ENCODE measurements at regions not wholly inside any gene's neighbourhood (a gene's known extent, or its start where the extent isn't known, plus 50 kb on each side); places are given as distances from the start of the nearest gene placed in this dataset.

DNA sequence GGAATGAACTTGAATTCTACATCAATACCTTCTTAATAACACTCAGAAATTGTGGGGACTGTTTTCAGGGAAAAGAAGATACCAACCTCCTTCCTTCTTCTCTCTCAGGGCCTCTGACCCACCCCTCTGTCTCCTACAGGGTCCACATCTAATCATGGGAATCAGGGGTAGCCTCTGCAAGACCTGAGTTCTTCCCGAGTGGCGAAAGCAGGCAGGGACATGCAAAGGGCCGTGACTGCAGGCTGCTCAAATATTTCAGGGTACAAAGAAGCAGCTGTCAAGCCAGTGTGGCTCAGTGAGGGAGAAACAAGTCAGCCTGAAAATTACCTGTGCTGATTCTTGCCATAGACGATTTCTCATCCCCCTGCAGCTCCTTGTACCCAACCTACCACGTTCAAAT is 123.1 kb upstream of the PARP11 start:
- no peaks in the 10 kb centered on the region for H4K20me1 ChIP-seq (ENCODE audit: control insufficient read depth, insufficient read depth)
- no peak overlapping the region for H2AFZ ChIP-seq (ENCODE audit: control insufficient read depth, low read depth, low read length)
- no peaks in the 10 kb centered on the region for H3K79me2 ChIP-seq (ENCODE audit: control insufficient read depth, insufficient read depth, low read length)
- no peaks in the 10 kb centered on the region for H3K36me3 ChIP-seq (ENCODE audit: control insufficient read depth in 2 of 2, insufficient read depth in 2 of 2, low read length in 1 of 2)
- no TSS peak for BruUV-seq (replicated peaks)
- no peak overlapping the region for H3K27ac ChIP-seq (ENCODE audit: control insufficient read depth, insufficient read depth)
- ATAC-seq: no peak
- ChIA-PET SMC1A (ENCODE audit: uncharacterized antibody, unreplicated experiment) (interaction anchor here (1.0 to 11.2 kb wide), 5 partner anchors 9 to 293 kb away, joined by 3 to 91 read pairs (median 4); no protein-coding TSS in a partner anchor), CTCF (interaction anchor here (0.9 to 9.7 kb wide), 8 partner anchors 10 to 295 kb away, joined by 3 to 61 read pairs (median 4); no protein-coding TSS in a partner anchor), POLR2A (no interaction called here), RAD21 (ENCODE audit: unreplicated experiment) (interaction anchor here (1.1 to 5.8 kb wide), 2 partner anchors 110 to 280 kb away, joined by 4 to 31 read pairs; no protein-coding TSS in a partner anchor)
- no peaks in the 10 kb centered on the region; a peak in 1 of 4 replicates for H3K27me3 ChIP-seq (replicated peaks in 1 of 2; ENCODE audit: control insufficient read depth in 2 of 2, insufficient read depth in 2 of 2, low read length in 1 of 2)
- no peak overlapping the region for H3K4me2 ChIP-seq (ENCODE audit: control insufficient read depth, insufficient read depth)
- H3K9me3 ChIP-seq (replicated peaks; ENCODE audit: control insufficient read depth, insufficient read depth, low read length): no peaks in the 10 kb centered on the region; the same call in 2 of the 3 replicates
- TF ChIP-seq SP1 (IDR thresholded peaks at IDR 0.05; ENCODE audit: low read depth, low read length) (no peak), RAD51 (IDR thresholded peaks at IDR 0.05) (no peak)
- TF ChIP-seq, protein P1, sequence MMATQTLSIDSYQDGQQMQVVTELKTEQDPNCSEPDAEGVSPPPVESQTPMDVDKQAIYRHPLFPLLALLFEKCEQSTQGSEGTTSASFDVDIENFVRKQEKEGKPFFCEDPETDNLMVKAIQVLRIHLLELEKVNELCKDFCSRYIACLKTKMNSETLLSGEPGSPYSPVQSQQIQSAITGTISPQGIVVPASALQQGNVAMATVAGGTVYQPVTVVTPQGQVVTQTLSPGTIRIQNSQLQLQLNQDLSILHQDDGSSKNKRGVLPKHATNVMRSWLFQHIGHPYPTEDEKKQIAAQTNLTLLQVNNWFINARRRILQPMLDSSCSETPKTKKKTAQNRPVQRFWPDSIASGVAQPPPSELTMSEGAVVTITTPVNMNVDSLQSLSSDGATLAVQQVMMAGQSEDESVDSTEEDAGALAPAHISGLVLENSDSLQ (IDR thresholded peaks at IDR 0.05): no peak
- FAIRE-seq: no peak
- no peak overlapping the region for H3K9ac ChIP-seq (ENCODE audit: control insufficient read depth, insufficient read depth, low read length)
- H3K4me3 ChIP-seq: no peak overlapping the region
- H3K4me1 ChIP-seq (ENCODE audit: control insufficient read depth, insufficient read depth, low read length): no peaks in the 10 kb centered on the region
- in situ Hi-C loops (cut with MboI): no loop called here
- no peak for DNase-seq (ENCODE audit: low read depth, low spot score)
- 28% methylated on average over 5 of the region's 5 CpGs for WGBS (ENCODE audit: insufficient coverage, insufficient replicate concordance, low lambda C conversion rate, missing lambda C conversion rate)
- intact Hi-C loops (cut with micrococcal nuclease; ENCODE audit: unreplicated experiment): loop anchor here (10.0 kb wide), 1 partner anchor 528 kb away; no protein-coding TSS in a partner anchor

DNA sequence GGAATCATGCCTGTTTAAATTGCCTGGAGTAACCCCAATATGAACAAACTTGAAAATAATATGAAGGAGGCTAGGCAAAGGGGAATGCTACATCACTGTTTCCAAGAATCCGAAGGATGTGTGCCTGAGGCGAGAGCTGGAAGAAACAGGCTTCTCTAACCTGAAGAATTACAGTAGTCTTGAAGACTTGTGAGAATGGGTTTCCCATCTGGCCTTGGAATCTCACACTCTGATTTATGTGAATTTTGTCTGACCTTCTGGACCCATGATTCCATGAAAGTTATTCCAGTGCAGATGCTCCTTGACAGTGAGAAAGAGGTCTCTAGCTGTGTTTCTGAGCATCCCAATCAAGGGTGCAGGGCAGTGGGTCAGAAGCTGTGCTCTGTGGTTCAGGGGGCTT is 122.1 kb upstream of the PARP11 start:
- Histone ChIP-seq H3K27me3 (replicated peaks in 1 of 2; ENCODE audit: control insufficient read depth in 2 of 2, insufficient read depth in 2 of 2, low read length in 1 of 2) (no peaks in the 10 kb centered on the region; a peak in 1 of 4 replicates), H2AFZ (ENCODE audit: control insufficient read depth, low read depth, low read length) (no peak overlapping the region), H3K4me3 (no peak overlapping the region), H3K79me2 (ENCODE audit: control insufficient read depth, insufficient read depth, low read length) (no peaks in the 10 kb centered on the region), H3K9me3 (replicated peaks; ENCODE audit: control insufficient read depth, insufficient read depth, low read length) (no peaks in the 10 kb centered on the region), H3K36me3 (ENCODE audit: control insufficient read depth in 2 of 2, insufficient read depth in 2 of 2, low read length in 1 of 2) (no peaks in the 10 kb centered on the region), H3K4me1 (ENCODE audit: control insufficient read depth, insufficient read depth, low read length) (no peaks in the 10 kb centered on the region), H3K4me2 (ENCODE audit: control insufficient read depth, insufficient read depth) (no peak overlapping the region), H3K27ac (ENCODE audit: control insufficient read depth, insufficient read depth) (no peak overlapping the region), H4K20me1 (ENCODE audit: control insufficient read depth, insufficient read depth) (no peaks in the 10 kb centered on the region), H3K9ac (ENCODE audit: control insufficient read depth, insufficient read depth, low read length) (no peak overlapping the region)
- BruUV-seq (replicated peaks): no TSS peak
- WGBS (ENCODE audit: insufficient coverage, insufficient replicate concordance, low lambda C conversion rate, missing lambda C conversion rate): 73% methylated on average over 2 of the region's 2 CpGs
- in situ Hi-C loops (cut with MboI): no loop called here
- ChIA-PET POLR2A (interaction anchor here (0.8 kb wide), 1 partner anchor 281 kb away, joined by 3 read pairs; no protein-coding TSS in a partner anchor), CTCF (interaction anchor here (0.6 to 9.7 kb wide), 11 partner anchors 12 to 427 kb away, joined by 3 to 61 read pairs (median 5); no protein-coding TSS in a partner anchor), SMC1A (ENCODE audit: uncharacterized antibody, unreplicated experiment) (interaction anchor here (0.8 to 11.2 kb wide), 3 partner anchors 112 to 282 kb away, joined by 3 to 91 read pairs (median 4); no protein-coding TSS in a partner anchor), RAD21 (ENCODE audit: unreplicated experiment) (interaction anchor here (5.8 kb wide), 1 partner anchor 281 kb away, joined by 31 read pairs; no protein-coding TSS in a partner anchor)
- intact Hi-C loops (cut with micrococcal nuclease; ENCODE audit: unreplicated experiment): loop anchor here (1.0 to 10.0 kb wide), 2 partner anchors 282 to 529 kb away; no protein-coding TSS in a partner anchor
- FAIRE-seq: no peak
- no peak for DNase-seq (ENCODE audit: low read depth, low spot score)
- ATAC-seq: no peak
- TF ChIP-seq, protein P2, sequence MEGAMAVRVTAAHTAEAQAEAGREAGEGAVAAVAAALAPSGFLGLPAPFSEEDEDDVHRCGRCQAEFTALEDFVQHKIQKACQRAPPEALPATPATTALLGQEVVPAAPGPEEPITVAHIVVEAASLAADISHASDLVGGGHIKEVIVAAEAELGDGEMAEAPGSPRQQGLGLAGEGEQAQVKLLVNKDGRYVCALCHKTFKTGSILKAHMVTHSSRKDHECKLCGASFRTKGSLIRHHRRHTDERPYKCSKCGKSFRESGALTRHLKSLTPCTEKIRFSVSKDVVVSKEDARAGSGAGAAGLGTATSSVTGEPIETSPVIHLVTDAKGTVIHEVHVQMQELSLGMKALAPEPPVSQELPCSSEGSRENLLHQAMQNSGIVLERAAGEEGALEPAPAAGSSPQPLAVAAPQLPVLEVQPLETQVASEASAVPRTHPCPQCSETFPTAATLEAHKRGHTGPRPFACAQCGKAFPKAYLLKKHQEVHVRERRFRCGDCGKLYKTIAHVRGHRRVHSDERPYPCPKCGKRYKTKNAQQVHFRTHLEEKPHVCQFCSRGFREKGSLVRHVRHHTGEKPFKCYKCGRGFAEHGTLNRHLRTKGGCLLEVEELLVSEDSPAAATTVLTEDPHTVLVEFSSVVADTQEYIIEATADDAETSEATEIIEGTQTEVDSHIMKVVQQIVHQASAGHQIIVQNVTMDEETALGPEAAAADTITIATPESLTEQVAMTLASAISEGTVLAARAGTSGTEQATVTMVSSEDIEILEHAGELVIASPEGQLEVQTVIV (IDR thresholded peaks at IDR 0.05; ENCODE audit: borderline replicate concordance, partially characterized antibody): no peak
- no peak for TF ChIP-seq IKZF1 (conservative IDR thresholded peaks at IDR 0.05)
- TF ChIP-seq CBFB (IDR thresholded peaks at IDR 0.05; ENCODE audit: low read depth): no peak
- TF ChIP-seq ZBED1 (IDR thresholded peaks at IDR 0.05; ENCODE audit: borderline replicate concordance): no peak
- TF ChIP-seq TBL1XR1 (IDR thresholded peaks at IDR 0.05; ENCODE audit: low read depth, low read length): no peak
- TF ChIP-seq JUNB (IDR thresholded peaks at IDR 0.05): no peak
- TF ChIP-seq SRF (IDR thresholded peaks at IDR 0.05; ENCODE audit: low read depth in 2 of 2, low read length in 2 of 2): no peak
- no peak for TF ChIP-seq RCOR1 (conservative IDR thresholded peaks at IDR 0.05; ENCODE audit: low read depth, low read length)
- TF ChIP-seq, protein P3, sequence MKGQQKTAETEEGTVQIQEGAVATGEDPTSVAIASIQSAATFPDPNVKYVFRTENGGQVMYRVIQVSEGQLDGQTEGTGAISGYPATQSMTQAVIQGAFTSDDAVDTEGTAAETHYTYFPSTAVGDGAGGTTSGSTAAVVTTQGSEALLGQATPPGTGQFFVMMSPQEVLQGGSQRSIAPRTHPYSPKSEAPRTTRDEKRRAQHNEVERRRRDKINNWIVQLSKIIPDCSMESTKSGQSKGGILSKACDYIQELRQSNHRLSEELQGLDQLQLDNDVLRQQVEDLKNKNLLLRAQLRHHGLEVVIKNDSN (IDR thresholded peaks at IDR 0.05; ENCODE audit: borderline replicate concordance, extremely low read length, insufficient read depth, low read depth, low read length): no peak
- TF ChIP-seq FOXK2 (IDR thresholded peaks at IDR 0.05): no peak
- TF ChIP-seq GABPA (IDR thresholded peaks at IDR 0.05; ENCODE audit: low read depth): no peak
